Activated B cell treated with CpG ODN at 0.5 μM for 24 hours (primary cell): ENCODE measurements at regions not wholly inside any gene's neighbourhood (a gene's known extent, or its start where the extent isn't known, plus 50 kb on each side); places are given as distances from the start of the nearest gene placed in this dataset.
A peak's percentile ranks its signal among the peaks of the same experiment; 100 is the strongest.
"Not testable (repeated sequence)": the region's sequence is repeated elsewhere in the genome, so short reads cannot be mapped to it uniquely, and the experiment has no call there.

Experiments used
- ATAC-seq: fragments of 200-7000 bp; cut with Tn5 transposase; one replicate; pipeline ENCODE4 v1.10.0; 2021; ENCODE audit warnings: low read depth, mild to moderate bottlenecking, moderate library complexity
- CTCF ChIA-PET: fragments of 350-600 bp; sonication (Branson Sonifier 250); formaldehyde crosslinking; loops from one replicate; lab custom pipeline; 2021; ENCODE audit warnings: antibody characterized with exemption; lab: Charles Lee
- POLR2A ChIA-PET: fragments of 350-600 bp; sonication (Branson Sonifier 250); formaldehyde crosslinking; loops from one replicate; lab custom pipeline; 2021; ENCODE audit warnings: antibody characterized with exemption; lab: Charles Lee
- DNase-seq: peaks from one replicate; pipeline ENCODE4 v3.0.0; 2022
- H3K27ac Mint-ChIP-seq: one replicate; pipeline ENCODE4 v1.8.0; 2020; ENCODE audit warnings: mixed read lengths
- H3K27me3 Mint-ChIP-seq: one replicate; pipeline ENCODE4 v1.8.0; 2021; ENCODE audit warnings: mixed read lengths
- H3K36me3 Mint-ChIP-seq: one replicate; pipeline ENCODE4 v1.8.0; 2021; ENCODE audit warnings: low read depth, mixed read lengths
- H3K4me1 Mint-ChIP-seq: one replicate; pipeline ENCODE4 v1.8.0; 2021; ENCODE audit warnings: mixed read lengths
- H3K4me3 Mint-ChIP-seq: one replicate; pipeline ENCODE4 v1.8.0; 2020; ENCODE audit warnings: mild to moderate bottlenecking, mixed read lengths
- H3K9me3 Mint-ChIP-seq: one replicate; pipeline ENCODE4 v1.8.0; 2020; ENCODE audit warnings: mixed read lengths
- intact Hi-C: fragments of 100-400 bp; cut with micrococcal nuclease; formaldehyde crosslinking; loops from one replicate; pipeline ENCODE4 v1.15.1; 2024

- H3K27ac Mint-ChIP-seq, intact Hi-C loops, CTCF ChIA-PET, H3K27me3 Mint-ChIP-seq, H3K36me3 Mint-ChIP-seq, H3K4me1 Mint-ChIP-seq, POLR2A ChIA-PET, H3K9me3 Mint-ChIP-seq, H3K4me3 Mint-ChIP-seq, DNase-seq: not testable (repeated sequence)
- ATAC-seq = peak; percentile 71
Observed at GRCh38 chr2:87640961-87641563, 106.8 kb upstream of the PLGLB2 start.

DNA sequence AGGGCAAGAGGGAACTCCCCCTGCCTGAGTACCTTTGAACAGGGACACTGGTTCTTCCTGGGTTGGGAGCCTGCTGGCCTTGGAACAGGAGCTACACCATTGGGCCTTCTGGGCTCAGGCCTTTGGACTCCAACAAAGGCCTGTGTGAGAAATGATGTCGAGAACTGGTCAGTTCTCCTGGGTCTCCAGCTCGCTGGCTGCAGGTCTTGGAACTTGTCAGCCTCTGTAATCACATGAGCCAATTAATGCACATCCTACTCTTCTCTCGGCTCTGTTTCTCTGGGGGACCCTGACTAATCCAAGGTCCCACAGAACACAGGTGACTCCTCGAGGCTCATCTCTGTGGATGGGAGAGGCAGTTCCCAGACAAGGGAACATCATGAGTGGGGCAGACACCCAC is 104.7 kb upstream of the PLGLB2 start:
- intact Hi-C loops, H3K27me3 Mint-ChIP-seq, DNase-seq, H3K36me3 Mint-ChIP-seq, H3K4me1 Mint-ChIP-seq, POLR2A ChIA-PET, CTCF ChIA-PET, H3K9me3 Mint-ChIP-seq, ATAC-seq, H3K4me3 Mint-ChIP-seq, H3K27ac Mint-ChIP-seq: not testable (repeated sequence)

- intact Hi-C loops, H3K27ac Mint-ChIP-seq, H3K4me1 Mint-ChIP-seq, CTCF ChIA-PET, H3K4me3 Mint-ChIP-seq, DNase-seq, ATAC-seq, H3K36me3 Mint-ChIP-seq, POLR2A ChIA-PET, H3K27me3 Mint-ChIP-seq, H3K9me3 Mint-ChIP-seq: not testable (repeated sequence)
Observed at GRCh38 chr2:87647737-87648498, 100.0 kb upstream of the PLGLB2 start.

DNA sequence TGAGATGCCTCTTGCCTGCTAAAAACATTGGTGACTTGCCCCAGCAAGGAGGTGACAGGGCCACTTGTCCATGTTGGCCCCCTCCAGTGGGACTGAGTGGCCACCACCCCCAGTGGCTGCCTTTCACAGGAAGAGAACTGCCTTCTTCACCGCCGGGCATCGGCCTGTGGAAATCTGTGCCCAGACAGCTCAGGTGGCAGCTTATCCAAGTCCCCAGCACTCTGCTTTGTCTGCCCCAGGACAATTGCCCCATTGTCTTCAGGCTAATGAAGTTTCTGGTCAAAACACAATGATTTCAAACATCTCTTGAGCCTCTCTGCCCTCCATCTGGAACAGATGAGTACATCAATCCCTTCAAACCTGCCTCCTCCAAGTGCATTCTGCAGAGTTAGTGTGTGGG is 99.1 kb upstream of the PLGLB2 start:
- DNase-seq, H3K9me3 Mint-ChIP-seq, H3K36me3 Mint-ChIP-seq, CTCF ChIA-PET, intact Hi-C loops, ATAC-seq, H3K4me1 Mint-ChIP-seq, H3K27ac Mint-ChIP-seq, POLR2A ChIA-PET, H3K4me3 Mint-ChIP-seq, H3K27me3 Mint-ChIP-seq: not testable (repeated sequence)

- DNase-seq, intact Hi-C loops, POLR2A ChIA-PET, ATAC-seq, H3K4me1 Mint-ChIP-seq, H3K9me3 Mint-ChIP-seq, CTCF ChIA-PET, H3K4me3 Mint-ChIP-seq, H3K36me3 Mint-ChIP-seq, H3K27me3 Mint-ChIP-seq, H3K27ac Mint-ChIP-seq: not testable (repeated sequence)
Observed at GRCh38 chr2:87649871-87650270, 98.0 kb upstream of the PLGLB2 start.

GRCh38 chr2:87650837-87651236 is 97.0 kb upstream of the PLGLB2 start:
- ATAC-seq, H3K4me3 Mint-ChIP-seq, H3K27ac Mint-ChIP-seq, H3K36me3 Mint-ChIP-seq, intact Hi-C loops, H3K9me3 Mint-ChIP-seq, DNase-seq, POLR2A ChIA-PET, H3K27me3 Mint-ChIP-seq, CTCF ChIA-PET, H3K4me1 Mint-ChIP-seq: not testable (repeated sequence)

GRCh38 chr2:87651589-87651988 is 96.3 kb upstream of the PLGLB2 start:
- H3K27me3 Mint-ChIP-seq, DNase-seq, ATAC-seq, CTCF ChIA-PET, intact Hi-C loops, H3K27ac Mint-ChIP-seq, H3K4me1 Mint-ChIP-seq, H3K4me3 Mint-ChIP-seq, H3K9me3 Mint-ChIP-seq, POLR2A ChIA-PET, H3K36me3 Mint-ChIP-seq: not testable (repeated sequence)

DNA sequence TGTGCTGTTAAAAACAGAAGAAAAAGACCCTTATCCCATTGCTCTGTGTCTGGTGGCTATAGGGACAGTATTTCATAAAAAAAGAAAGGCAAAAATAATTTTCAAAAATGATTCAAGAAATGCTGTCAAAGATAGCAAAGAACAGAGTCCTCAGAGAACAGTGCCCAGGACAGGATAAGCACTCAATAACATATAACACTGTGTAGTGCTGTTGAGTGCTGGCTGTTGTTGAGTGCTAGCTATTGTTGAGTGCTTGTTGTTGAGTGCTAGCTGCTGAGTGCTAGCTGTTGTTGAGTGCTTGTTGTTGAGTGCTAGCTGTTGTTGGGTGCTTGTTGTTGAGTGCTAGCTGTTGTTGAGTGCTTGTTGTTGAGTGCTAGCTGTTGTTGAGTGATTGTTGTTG is 94.5 kb upstream of the PLGLB2 start:
- CTCF ChIA-PET, H3K27me3 Mint-ChIP-seq, H3K36me3 Mint-ChIP-seq, intact Hi-C loops, H3K4me1 Mint-ChIP-seq, H3K4me3 Mint-ChIP-seq, H3K9me3 Mint-ChIP-seq, H3K27ac Mint-ChIP-seq, ATAC-seq, DNase-seq, POLR2A ChIA-PET: not testable (repeated sequence)

- H3K4me3 Mint-ChIP-seq, ATAC-seq, intact Hi-C loops, H3K27ac Mint-ChIP-seq, POLR2A ChIA-PET, H3K36me3 Mint-ChIP-seq, H3K4me1 Mint-ChIP-seq, CTCF ChIA-PET, DNase-seq, H3K27me3 Mint-ChIP-seq, H3K9me3 Mint-ChIP-seq: not testable (repeated sequence)
Observed at GRCh38 chr2:87654136-87654814, 93.6 kb upstream of the PLGLB2 start.

DNA sequence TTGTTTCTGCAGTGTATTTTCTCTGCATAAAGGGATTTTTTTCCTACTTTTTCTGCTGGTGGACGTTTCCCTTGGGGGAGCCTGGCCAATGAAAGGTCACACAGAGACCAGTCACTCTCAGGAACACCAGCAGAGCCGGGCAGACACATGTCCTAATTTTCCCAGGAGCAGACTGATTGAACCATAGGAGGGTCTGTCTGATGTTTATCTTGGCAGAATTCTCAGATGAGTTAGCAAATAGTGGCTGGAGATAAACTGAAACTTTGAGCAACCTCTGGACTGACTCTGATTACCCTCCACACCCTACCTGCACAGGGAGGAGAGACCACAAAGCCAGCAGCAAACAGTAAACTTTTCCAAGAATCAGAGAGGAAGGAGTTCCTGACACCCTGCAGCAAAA is 90.0 kb upstream of the PLGLB2 start:
- H3K27me3 Mint-ChIP-seq, H3K27ac Mint-ChIP-seq, H3K4me3 Mint-ChIP-seq, H3K4me1 Mint-ChIP-seq, POLR2A ChIA-PET, H3K36me3 Mint-ChIP-seq, intact Hi-C loops, H3K9me3 Mint-ChIP-seq, CTCF ChIA-PET, DNase-seq, ATAC-seq: not testable (repeated sequence)

- intact Hi-C loops, H3K4me1 Mint-ChIP-seq, ATAC-seq, H3K27ac Mint-ChIP-seq, POLR2A ChIA-PET, H3K9me3 Mint-ChIP-seq, H3K36me3 Mint-ChIP-seq, H3K27me3 Mint-ChIP-seq, DNase-seq, H3K4me3 Mint-ChIP-seq, CTCF ChIA-PET: not testable (repeated sequence)
Observed at GRCh38 chr2:87658357-87658756, 89.5 kb upstream of the PLGLB2 start.

DNA sequence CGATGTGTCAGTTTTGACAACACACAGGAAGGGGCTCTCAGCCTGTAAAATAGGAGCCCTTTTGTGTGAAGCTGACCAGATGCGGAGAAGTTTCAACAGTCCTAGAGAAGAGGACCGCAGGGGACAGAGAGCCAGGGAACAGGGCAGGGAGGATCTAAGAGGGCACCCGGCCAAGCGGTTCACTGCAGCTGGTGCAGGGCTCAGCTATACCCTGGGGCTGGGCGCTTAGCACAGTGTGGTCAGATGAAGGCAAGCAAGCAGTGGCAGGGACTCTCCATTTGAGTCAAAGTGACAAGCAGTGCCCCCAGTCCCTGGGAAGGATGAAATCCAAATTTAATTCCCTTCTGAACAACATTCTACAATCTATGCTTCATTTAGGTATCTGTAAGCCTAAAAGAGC is 88.9 kb upstream of the PLGLB2 start:
- H3K36me3 Mint-ChIP-seq, DNase-seq, H3K9me3 Mint-ChIP-seq, ATAC-seq, H3K4me3 Mint-ChIP-seq, POLR2A ChIA-PET, CTCF ChIA-PET, H3K27me3 Mint-ChIP-seq, H3K27ac Mint-ChIP-seq, intact Hi-C loops, H3K4me1 Mint-ChIP-seq: not testable (repeated sequence)
